AML-193 (cell line): ENCODE measurements at regions not wholly inside any gene's neighbourhood (a gene's known extent, or its start where the extent isn't known, plus 50 kb on each side); places are given as distances from the start of the nearest gene placed in this dataset.

Experiments
- DNase-seq, 2 experiments: peaks; one replicate each; lab custom pipeline; 2025; lab: John Stamatoyannopoulos, UW

GRCh38 chr22:48594757-48595510, 1232.7 kb downstream of the BRD1 start:
- DNase-seq = no peak

- no peak for DNase-seq
Observed at GRCh38 chr22:48594016-48594756, 1233.5 kb downstream of the BRD1 start.

- no peak for DNase-seq
Observed at GRCh38 chr22:48593551-48593950, 1234.1 kb downstream of the BRD1 start.

GRCh38 chr22:48592931-48593330, 1234.7 kb downstream of the BRD1 start:
- no peak for DNase-seq

- no peak for DNase-seq
Observed at GRCh38 chr22:48592488-48592887, 1235.2 kb downstream of the BRD1 start.

GRCh38 chr22:48592066-48592345, 1235.7 kb downstream of the BRD1 start:
- no peak for DNase-seq

GRCh38 chr22:48591286-48592065, 1236.2 kb downstream of the BRD1 start:
- DNase-seq = no peak

- no peak for DNase-seq
Observed at GRCh38 chr22:48589901-48590300, 1237.8 kb downstream of the BRD1 start.

- no peak for DNase-seq
Observed at GRCh38 chr22:48588878-48589450, 1238.7 kb downstream of the BRD1 start.

- no peak for DNase-seq
Observed at GRCh38 chr22:48588151-48588877, 1239.4 kb downstream of the BRD1 start.

- no peak for DNase-seq
Observed at GRCh38 chr22:48587236-48587865, 1240.3 kb downstream of the BRD1 start.

- no peak for DNase-seq
Observed at GRCh38 chr22:48586799-48587185, 1240.9 kb downstream of the BRD1 start.

- no peak for DNase-seq
Observed at GRCh38 chr22:48585916-48586798, 1241.5 kb downstream of the BRD1 start.

- DNase-seq = no peak
Observed at GRCh38 chr22:48584170-48584569, 1243.5 kb downstream of the BRD1 start.

GRCh38 chr22:48581796-48582469, 1245.7 kb downstream of the BRD1 start:
- DNase-seq = no peak

- no peak for DNase-seq
Observed at GRCh38 chr22:48581205-48581766, 1246.4 kb downstream of the BRD1 start.

GRCh38 chr22:48580481-48580970, 1247.1 kb downstream of the BRD1 start:
- no peak for DNase-seq

GRCh38 chr22:48579928-48580309, 1247.8 kb downstream of the BRD1 start:
- no peak for DNase-seq
